ENCODE measurements at regions not wholly inside any gene's neighbourhood (a gene's known extent, or its start where the extent isn't known, plus 50 kb on each side); places are given as distances from the start of the nearest gene placed in this dataset.
"Not testable (repeated sequence)": the region's sequence is repeated elsewhere in the genome, so short reads cannot be mapped to it uniquely, and the experiment has no call there.

GRCh38 chr10:123227706-123228105 is 73.5 kb downstream of the BUB3 start:
- ATAC-seq = no peak
- TF ChIP-seq TOX (CRISPR knock-in tag; IDR thresholded peaks at IDR 0.05; ENCODE audit: borderline replicate concordance) (no peak), ZNF8 (CRISPR knock-in tag; IDR thresholded peaks at IDR 0.05) (no peak), PPARA (CRISPR knock-in tag; IDR thresholded peaks at IDR 0.05; ENCODE audit: borderline replicate concordance) (no peak), ESRRG (CRISPR knock-in tag; IDR thresholded peaks at IDR 0.05) (no peak), ZFP3 (CRISPR knock-in tag; IDR thresholded peaks at IDR 0.05) (no peak), POU6F1 (CRISPR knock-in tag; IDR thresholded peaks at IDR 0.05; ENCODE audit: borderline replicate concordance, low read depth) (no peak), GLIS3 (CRISPR knock-in tag; IDR thresholded peaks at IDR 0.05) (no peak), CSDC2 (CRISPR knock-in tag; IDR thresholded peaks at IDR 0.05) (no peak), TCF4 (CRISPR knock-in tag; IDR thresholded peaks at IDR 0.05; ENCODE audit: borderline replicate concordance) (no peak), ZC3H10 (CRISPR knock-in tag; IDR thresholded peaks at IDR 0.05) (no peak), ISL1 (CRISPR knock-in tag; IDR thresholded peaks at IDR 0.05) (no peak), ZNF565 (CRISPR knock-in tag; conservative IDR thresholded peaks at IDR 0.05; ENCODE audit: low read depth) (no peak)
- TF ChIP-seq, protein P1, sequence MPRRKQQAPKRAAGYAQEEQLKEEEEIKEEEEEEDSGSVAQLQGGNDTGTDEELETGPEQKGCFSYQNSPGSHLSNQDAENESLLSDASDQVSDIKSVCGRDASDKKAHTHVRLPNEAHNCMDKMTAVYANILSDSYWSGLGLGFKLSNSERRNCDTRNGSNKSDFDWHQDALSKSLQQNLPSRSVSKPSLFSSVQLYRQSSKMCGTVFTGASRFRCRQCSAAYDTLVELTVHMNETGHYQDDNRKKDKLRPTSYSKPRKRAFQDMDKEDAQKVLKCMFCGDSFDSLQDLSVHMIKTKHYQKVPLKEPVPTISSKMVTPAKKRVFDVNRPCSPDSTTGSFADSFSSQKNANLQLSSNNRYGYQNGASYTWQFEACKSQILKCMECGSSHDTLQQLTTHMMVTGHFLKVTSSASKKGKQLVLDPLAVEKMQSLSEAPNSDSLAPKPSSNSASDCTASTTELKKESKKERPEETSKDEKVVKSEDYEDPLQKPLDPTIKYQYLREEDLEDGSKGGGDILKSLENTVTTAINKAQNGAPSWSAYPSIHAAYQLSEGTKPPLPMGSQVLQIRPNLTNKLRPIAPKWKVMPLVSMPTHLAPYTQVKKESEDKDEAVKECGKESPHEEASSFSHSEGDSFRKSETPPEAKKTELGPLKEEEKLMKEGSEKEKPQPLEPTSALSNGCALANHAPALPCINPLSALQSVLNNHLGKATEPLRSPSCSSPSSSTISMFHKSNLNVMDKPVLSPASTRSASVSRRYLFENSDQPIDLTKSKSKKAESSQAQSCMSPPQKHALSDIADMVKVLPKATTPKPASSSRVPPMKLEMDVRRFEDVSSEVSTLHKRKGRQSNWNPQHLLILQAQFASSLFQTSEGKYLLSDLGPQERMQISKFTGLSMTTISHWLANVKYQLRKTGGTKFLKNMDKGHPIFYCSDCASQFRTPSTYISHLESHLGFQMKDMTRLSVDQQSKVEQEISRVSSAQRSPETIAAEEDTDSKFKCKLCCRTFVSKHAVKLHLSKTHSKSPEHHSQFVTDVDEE (CRISPR knock-in tag; IDR thresholded peaks at IDR 0.05) = no peak
- TF ChIP-seq, protein P2, sequence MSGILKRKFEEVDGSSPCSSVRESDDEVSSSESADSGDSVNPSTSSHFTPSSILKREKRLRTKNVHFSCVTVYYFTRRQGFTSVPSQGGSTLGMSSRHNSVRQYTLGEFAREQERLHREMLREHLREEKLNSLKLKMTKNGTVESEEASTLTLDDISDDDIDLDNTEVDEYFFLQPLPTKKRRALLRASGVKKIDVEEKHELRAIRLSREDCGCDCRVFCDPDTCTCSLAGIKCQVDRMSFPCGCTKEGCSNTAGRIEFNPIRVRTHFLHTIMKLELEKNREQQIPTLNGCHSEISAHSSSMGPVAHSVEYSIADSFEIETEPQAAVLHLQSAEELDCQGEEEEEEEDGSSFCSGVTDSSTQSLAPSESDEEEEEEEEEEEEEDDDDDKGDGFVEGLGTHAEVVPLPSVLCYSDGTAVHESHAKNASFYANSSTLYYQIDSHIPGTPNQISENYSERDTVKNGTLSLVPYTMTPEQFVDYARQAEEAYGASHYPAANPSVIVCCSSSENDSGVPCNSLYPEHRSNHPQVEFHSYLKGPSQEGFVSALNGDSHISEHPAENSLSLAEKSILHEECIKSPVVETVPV (CRISPR knock-in tag; IDR thresholded peaks at IDR 0.05) = no peak

DNA sequence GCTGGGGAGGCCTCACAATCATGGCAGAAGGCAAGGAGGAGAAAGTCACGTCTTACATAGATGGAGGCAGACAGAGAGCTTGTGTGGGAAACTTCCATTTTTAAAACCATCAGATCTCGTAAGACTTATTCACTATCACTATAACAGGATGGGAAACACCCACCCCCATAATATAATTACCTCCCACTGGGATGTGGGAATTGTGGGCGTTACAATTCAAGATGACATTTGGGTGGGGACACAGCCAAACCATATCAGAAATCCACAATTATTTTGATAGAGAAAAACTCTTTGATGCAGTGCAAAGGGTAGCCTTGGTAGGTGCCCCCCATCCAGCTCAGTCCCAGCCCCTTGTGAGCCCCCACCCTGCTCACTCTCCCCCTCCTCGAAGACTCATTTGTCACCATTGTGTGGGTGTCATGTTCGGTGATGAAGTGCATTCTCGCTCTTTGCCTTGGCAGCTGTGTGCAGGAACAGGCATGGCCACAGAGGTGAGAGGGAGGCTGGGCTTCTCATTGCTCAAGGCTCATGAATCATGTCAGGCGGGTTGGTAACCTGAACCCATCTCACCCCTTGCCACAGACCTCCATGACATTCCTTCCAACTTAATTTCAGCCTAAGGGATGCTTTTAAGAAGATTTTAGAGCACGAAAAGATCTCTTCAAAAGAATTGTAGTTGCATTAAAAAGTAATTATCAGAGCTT is 75.9 kb downstream of the BUB3 start:
- ATAC-seq = no peak
- TF ChIP-seq ZC3H10 (CRISPR knock-in tag; IDR thresholded peaks at IDR 0.05) (no peak), POU6F1 (CRISPR knock-in tag; IDR thresholded peaks at IDR 0.05; ENCODE audit: borderline replicate concordance, low read depth) (no peak), ZNF8 (CRISPR knock-in tag; IDR thresholded peaks at IDR 0.05) (no peak), GLIS3 (CRISPR knock-in tag; IDR thresholded peaks at IDR 0.05) (no peak), SNAI2 (CRISPR knock-in tag; IDR thresholded peaks at IDR 0.05) (no peak), TCF4 (CRISPR knock-in tag; IDR thresholded peaks at IDR 0.05; ENCODE audit: borderline replicate concordance) (no peak), ESRRG (CRISPR knock-in tag; IDR thresholded peaks at IDR 0.05) (no peak), PPARA (CRISPR knock-in tag; IDR thresholded peaks at IDR 0.05; ENCODE audit: borderline replicate concordance) (no peak), RARB (CRISPR knock-in tag; IDR thresholded peaks at IDR 0.05) (no peak), ARNTL (CRISPR knock-in tag; IDR thresholded peaks at IDR 0.05; ENCODE audit: borderline replicate concordance, low read depth) (no peak), ZFP30 (CRISPR knock-in tag; IDR thresholded peaks at IDR 0.05) (no peak), BACH2 (CRISPR knock-in tag; IDR thresholded peaks at IDR 0.05; ENCODE audit: borderline replicate concordance) (no peak)
- TF ChIP-seq, protein P1 (CRISPR knock-in tag; IDR thresholded peaks at IDR 0.05) = no peak
- TF ChIP-seq, protein P3, sequence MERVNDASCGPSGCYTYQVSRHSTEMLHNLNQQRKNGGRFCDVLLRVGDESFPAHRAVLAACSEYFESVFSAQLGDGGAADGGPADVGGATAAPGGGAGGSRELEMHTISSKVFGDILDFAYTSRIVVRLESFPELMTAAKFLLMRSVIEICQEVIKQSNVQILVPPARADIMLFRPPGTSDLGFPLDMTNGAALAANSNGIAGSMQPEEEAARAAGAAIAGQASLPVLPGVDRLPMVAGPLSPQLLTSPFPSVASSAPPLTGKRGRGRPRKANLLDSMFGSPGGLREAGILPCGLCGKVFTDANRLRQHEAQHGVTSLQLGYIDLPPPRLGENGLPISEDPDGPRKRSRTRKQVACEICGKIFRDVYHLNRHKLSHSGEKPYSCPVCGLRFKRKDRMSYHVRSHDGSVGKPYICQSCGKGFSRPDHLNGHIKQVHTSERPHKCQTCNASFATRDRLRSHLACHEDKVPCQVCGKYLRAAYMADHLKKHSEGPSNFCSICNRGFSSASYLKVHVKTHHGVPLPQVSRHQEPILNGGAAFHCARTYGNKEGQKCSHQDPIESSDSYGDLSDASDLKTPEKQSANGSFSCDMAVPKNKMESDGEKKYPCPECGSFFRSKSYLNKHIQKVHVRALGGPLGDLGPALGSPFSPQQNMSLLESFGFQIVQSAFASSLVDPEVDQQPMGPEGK (CRISPR knock-in tag; IDR thresholded peaks at IDR 0.05; ENCODE audit: borderline replicate concordance) = no peak
- TF ChIP-seq, protein P2 (CRISPR knock-in tag; IDR thresholded peaks at IDR 0.05) = no peak

DNA sequence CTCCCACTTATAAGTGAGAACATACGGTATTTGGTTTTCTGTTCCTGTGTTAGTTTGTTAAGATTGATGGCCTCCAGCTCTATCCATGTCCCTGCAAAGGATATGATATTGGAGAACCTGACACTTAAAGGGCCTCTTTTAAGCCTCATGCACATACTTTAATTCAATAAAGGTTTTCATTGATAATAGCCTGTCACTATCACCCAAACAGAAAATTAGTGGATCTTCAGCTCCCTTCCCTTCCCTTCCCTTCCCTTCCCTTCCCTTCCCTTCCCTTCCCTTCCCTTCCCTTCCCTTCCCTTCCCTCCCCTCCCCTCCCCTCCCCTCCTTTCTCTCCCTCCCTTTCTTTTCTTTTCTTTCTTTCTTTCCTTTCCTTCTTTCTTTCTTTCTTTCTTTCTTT is 78.7 kb downstream of the BUB3 start:
- not testable (repeated sequence) for ATAC-seq

GRCh38 chr10:123235014-123235413 is 80.8 kb downstream of the BUB3 start:
- not testable (repeated sequence) for ATAC-seq

Data from SK-N-SH treated with all-trans-retinoic acid at 6 μM for 48 hours (cell line).